GM23338 (cell line): ENCODE measurements at regions not wholly inside any gene's neighbourhood (a gene's known extent, or its start where the extent isn't known, plus 50 kb on each side); places are given as distances from the start of the nearest gene placed in this dataset.

Experiments used
- ATAC-seq: fragments of 200-7000 bp; cut with Tn5 transposase; 3 replicates; pipeline ENCODE4 v1.9.1; 2020
- DNase-seq: peaks from one replicate; pipeline ENCODE4 v3.0.0-alpha.2; 2015; ENCODE audit warnings: low spot score
- H2AFZ ChIP-seq: fragments of 200-600 bp; sonication (generic); 2 replicates; pipeline ENCODE4 v1.8.0; 2016; ENCODE audit warnings: antibody characterized with exemption, mild to moderate bottlenecking, moderate library complexity
- H3F3A ChIP-seq: fragments of 200-600 bp; sonication (generic); replicated peaks from 2 replicates; pipeline ENCODE4 v1.8.0; 2017; ENCODE audit warnings: antibody characterized with exemption, mixed run types, low read depth
- H3K27ac ChIP-seq: fragments of 200-600 bp; sonication (generic); 2 replicates; pipeline ENCODE4 v1.6.1; 2016; ENCODE audit warnings: low read depth
- H3K27me3 ChIP-seq: fragments of 200-600 bp; sonication (generic); 2 replicates; pipeline ENCODE4 v1.8.0; 2016; ENCODE audit warnings: mild to moderate bottlenecking, mixed run types, moderate library complexity; ENCODE audit not compliant: insufficient read depth
- H3K36me3 ChIP-seq: fragments of 200-600 bp; sonication (generic); 2 replicates; pipeline ENCODE4 v1.8.0; 2016; ENCODE audit warnings: mild to moderate bottlenecking; ENCODE audit not compliant: insufficient read depth
- H3K4me1 ChIP-seq: fragments of 200-600 bp; sonication (generic); 2 replicates; pipeline ENCODE4 v1.8.0; 2016; ENCODE audit warnings: mild to moderate bottlenecking, moderate library complexity; ENCODE audit not compliant: insufficient read depth
- H3K4me2 ChIP-seq: fragments of 200-600 bp; sonication (generic); 2 replicates; pipeline ENCODE4 v1.7.1; 2017; ENCODE audit warnings: mixed run types
- H3K4me3 ChIP-seq: fragments of 200-600 bp; sonication (generic); 2 replicates; pipeline ENCODE4 v1.6.1; 2016; ENCODE audit warnings: mixed run types
- H3K79me2 ChIP-seq: fragments of 200-600 bp; sonication (generic); replicated peaks from 2 replicates; pipeline ENCODE4 v1.8.0; 2017; ENCODE audit warnings: mild to moderate bottlenecking; ENCODE audit not compliant: insufficient read depth
- H3K9me2 ChIP-seq: fragments of 200-600 bp; sonication (generic); 2 replicates; pipeline ENCODE4 v1.8.0; 2017; ENCODE audit not compliant: insufficient read depth
- H4K20me1 ChIP-seq: fragments of 200-600 bp; sonication (generic); replicated peaks from 2 replicates; pipeline ENCODE4 v1.8.0; 2017; ENCODE audit warnings: mild to moderate bottlenecking; ENCODE audit not compliant: insufficient read depth
- H3K27ac Mint-ChIP-seq: 2 replicates; pipeline ENCODE4 v1.8.0; 2020; ENCODE audit warnings: inconsistent platforms, mild to moderate bottlenecking, moderate library complexity, mixed read lengths
- H3K27me3 Mint-ChIP-seq: 3 replicates; pipeline ENCODE4 v1.8.0; 2022; ENCODE audit warnings: low read depth, mild to moderate bottlenecking, moderate library complexity, mixed read lengths, inconsistent platforms; ENCODE audit not compliant: insufficient read depth, poor library complexity
- H3K36me3 Mint-ChIP-seq: 3 replicates; pipeline ENCODE4 v1.8.0; 2021; ENCODE audit warnings: low read depth, mild to moderate bottlenecking, inconsistent platforms, moderate library complexity, mixed read lengths
- H3K4me1 Mint-ChIP-seq: 3 replicates; pipeline ENCODE4 v1.8.0; 2020; ENCODE audit warnings: mild to moderate bottlenecking, inconsistent platforms, mixed read lengths
- H3K4me3 Mint-ChIP-seq: 3 replicates; pipeline ENCODE4 v1.8.0; 2021; ENCODE audit warnings: moderate library complexity, mild to moderate bottlenecking, inconsistent platforms, mixed read lengths
- H3K9me3 Mint-ChIP-seq: 3 replicates; pipeline ENCODE4 v1.8.0; 2020; ENCODE audit warnings: moderate library complexity, mild to moderate bottlenecking, inconsistent platforms, mixed read lengths
- CREB1 ChIP-seq: fragments of 250-450 bp; sonication (Bioruptor Pico); IDR thresholded peaks from 2 replicates; pipeline ENCODE4 v1.5.0; 2020; ENCODE audit warnings: low read depth, mild to moderate bottlenecking, moderate library complexity
- EZH2 ChIP-seq: fragments of 200-600 bp; sonication (generic); IDR thresholded peaks from one replicate; pipeline ENCODE4 v1.8.0; 2017; ENCODE audit warnings: antibody characterized with exemption, mild to moderate bottlenecking, low read depth; ENCODE audit not compliant: unreplicated experiment
- EZH2phosphoT487 ChIP-seq: fragments of 200-600 bp; sonication (generic); IDR thresholded peaks from one replicate; pipeline ENCODE4 v1.8.1; 2018; ENCODE audit warnings: antibody characterized with exemption; ENCODE audit not compliant: unreplicated experiment
- NANOG ChIP-seq: IDR thresholded peaks from 2 replicates; pipeline ENCODE4 v1.6.1; 2016; ENCODE audit warnings: antibody characterized with exemption, borderline replicate concordance
- POLR2AphosphoS5 ChIP-seq: IDR thresholded peaks from 2 replicates; pipeline ENCODE4 v1.6.1; 2016; ENCODE audit warnings: antibody characterized with exemption, low read depth
- ZNF114 ChIP-seq: fragments of 250-450 bp; sonication (Bioruptor Pico); IDR thresholded peaks from 2 replicates; pipeline ENCODE4 v1.5.0; 2020; ENCODE audit warnings: mild to moderate bottlenecking, moderate library complexity
- TF ChIP-seq, protein P1 (sequence below): fragments of 250-450 bp; sonication (Bioruptor Pico); IDR thresholded peaks from 2 replicates; pipeline ENCODE4 v1.5.0; 2020; ENCODE audit warnings: mild to moderate bottlenecking, moderate library complexity
- TF ChIP-seq, protein P2 (sequence below), 2 experiments: fragments of 200-600 bp in 1 of 2; sonication (generic) in 1 of 2; conservative IDR thresholded peaks; 2 replicates each; pipeline versions ENCODE4 v1.5.1 to v1.6.1; 2016 to 2017; ENCODE audit warnings: antibody characterized with exemption in 2 of 2, low read depth in 2 of 2, mild to moderate bottlenecking in 2 of 2, moderate library complexity in 1 of 2
- TF ChIP-seq, protein P3 (sequence below): IDR thresholded peaks from one replicate; pipeline ENCODE4 v1.6.1; 2018; ENCODE audit warnings: antibody characterized with exemption; ENCODE audit not compliant: unreplicated experiment

DNA sequence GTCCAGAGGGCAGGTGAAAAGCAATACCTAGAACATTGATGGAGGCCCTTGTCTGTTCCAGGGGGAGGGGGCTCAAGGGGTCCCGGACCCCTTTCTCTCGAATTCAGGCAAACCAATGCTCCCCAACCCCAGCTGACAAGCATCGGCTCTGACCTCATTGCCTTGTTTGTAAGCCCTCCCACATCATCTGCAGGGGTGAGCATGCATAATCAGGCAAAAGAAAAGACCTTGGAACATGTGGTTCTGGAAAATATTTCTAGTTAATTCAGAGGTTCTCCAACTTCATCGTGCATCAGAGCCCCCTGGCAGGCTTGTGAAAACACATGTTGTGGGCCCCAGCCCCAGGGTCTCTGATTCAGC, 231.3 kb downstream of the TOMM20 start (continued):
- TF ChIP-seq, protein P1, sequence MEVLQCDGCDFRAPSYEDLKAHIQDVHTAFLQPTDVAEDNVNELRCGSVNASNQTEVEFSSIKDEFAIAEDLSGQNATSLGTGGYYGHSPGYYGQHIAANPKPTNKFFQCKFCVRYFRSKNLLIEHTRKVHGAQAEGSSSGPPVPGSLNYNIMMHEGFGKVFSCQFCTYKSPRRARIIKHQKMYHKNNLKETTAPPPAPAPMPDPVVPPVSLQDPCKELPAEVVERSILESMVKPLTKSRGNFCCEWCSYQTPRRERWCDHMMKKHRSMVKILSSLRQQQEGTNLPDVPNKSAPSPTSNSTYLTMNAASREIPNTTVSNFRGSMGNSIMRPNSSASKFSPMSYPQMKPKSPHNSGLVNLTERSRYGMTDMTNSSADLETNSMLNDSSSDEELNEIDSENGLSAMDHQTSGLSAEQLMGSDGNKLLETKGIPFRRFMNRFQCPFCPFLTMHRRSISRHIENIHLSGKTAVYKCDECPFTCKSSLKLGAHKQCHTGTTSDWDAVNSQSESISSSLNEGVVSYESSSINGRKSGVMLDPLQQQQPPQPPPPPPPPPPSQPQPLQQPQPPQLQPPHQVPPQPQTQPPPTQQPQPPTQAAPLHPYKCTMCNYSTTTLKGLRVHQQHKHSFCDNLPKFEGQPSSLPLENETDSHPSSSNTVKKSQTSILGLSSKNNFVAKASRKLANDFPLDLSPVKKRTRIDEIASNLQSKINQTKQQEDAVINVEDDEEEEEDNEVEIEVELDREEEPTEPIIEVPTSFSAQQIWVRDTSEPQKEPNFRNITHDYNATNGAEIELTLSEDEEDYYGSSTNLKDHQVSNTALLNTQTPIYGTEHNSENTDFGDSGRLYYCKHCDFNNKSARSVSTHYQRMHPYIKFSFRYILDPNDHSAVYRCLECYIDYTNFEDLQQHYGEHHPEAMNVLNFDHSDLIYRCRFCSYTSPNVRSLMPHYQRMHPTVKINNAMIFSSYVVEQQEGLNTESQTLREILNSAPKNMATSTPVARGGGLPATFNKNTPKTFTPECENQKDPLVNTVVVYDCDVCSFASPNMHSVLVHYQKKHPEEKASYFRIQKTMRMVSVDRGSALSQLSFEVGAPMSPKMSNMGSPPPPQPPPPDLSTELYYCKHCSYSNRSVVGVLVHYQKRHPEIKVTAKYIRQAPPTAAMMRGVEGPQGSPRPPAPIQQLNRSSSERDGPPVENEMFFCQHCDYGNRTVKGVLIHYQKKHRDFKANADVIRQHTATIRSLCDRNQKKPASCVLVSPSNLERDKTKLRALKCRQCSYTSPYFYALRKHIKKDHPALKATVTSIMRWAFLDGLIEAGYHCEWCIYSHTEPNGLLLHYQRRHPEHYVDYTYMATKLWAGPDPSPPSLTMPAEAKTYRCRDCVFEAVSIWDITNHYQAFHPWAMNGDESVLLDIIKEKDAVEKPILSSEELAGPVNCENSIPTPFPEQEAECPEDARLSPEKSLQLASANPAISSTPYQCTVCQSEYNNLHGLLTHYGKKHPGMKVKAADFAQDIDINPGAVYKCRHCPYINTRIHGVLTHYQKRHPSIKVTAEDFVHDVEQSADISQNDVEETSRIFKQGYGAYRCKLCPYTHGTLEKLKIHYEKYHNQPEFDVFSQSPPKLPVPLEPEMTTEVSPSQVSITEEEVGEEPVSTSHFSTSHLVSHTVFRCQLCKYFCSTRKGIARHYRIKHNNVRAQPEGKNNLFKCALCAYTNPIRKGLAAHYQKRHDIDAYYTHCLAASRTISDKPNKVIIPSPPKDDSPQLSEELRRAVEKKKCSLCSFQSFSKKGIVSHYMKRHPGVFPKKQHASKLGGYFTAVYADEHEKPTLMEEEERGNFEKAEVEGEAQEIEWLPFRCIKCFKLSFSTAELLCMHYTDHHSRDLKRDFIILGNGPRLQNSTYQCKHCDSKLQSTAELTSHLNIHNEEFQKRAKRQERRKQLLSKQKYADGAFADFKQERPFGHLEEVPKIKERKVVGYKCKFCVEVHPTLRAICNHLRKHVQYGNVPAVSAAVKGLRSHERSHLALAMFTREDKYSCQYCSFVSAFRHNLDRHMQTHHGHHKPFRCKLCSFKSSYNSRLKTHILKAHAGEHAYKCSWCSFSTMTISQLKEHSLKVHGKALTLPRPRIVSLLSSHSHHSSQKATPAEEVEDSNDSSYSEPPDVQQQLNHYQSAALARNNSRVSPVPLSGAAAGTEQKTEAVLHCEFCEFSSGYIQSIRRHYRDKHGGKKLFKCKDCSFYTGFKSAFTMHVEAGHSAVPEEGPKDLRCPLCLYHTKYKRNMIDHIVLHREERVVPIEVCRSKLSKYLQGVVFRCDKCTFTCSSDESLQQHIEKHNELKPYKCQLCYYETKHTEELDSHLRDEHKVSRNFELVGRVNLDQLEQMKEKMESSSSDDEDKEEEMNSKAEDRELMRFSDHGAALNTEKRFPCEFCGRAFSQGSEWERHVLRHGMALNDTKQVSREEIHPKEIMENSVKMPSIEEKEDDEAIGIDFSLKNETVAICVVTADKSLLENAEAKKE (CRISPR knock-in tag) = no peak
- TF ChIP-seq ZNF114 (CRISPR knock-in tag) = no peak
- TF ChIP-seq, protein P2, sequence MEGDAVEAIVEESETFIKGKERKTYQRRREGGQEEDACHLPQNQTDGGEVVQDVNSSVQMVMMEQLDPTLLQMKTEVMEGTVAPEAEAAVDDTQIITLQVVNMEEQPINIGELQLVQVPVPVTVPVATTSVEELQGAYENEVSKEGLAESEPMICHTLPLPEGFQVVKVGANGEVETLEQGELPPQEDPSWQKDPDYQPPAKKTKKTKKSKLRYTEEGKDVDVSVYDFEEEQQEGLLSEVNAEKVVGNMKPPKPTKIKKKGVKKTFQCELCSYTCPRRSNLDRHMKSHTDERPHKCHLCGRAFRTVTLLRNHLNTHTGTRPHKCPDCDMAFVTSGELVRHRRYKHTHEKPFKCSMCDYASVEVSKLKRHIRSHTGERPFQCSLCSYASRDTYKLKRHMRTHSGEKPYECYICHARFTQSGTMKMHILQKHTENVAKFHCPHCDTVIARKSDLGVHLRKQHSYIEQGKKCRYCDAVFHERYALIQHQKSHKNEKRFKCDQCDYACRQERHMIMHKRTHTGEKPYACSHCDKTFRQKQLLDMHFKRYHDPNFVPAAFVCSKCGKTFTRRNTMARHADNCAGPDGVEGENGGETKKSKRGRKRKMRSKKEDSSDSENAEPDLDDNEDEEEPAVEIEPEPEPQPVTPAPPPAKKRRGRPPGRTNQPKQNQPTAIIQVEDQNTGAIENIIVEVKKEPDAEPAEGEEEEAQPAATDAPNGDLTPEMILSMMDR (conservative IDR thresholded peaks at IDR 0.05; ENCODE audit: low read depth in 2 of 2) = no peak
- TF ChIP-seq NANOG = no peak
- TF ChIP-seq EZH2phosphoT487 = no peak
- no peak for TF ChIP-seq CREB1 (CRISPR knock-in tag)
- TF ChIP-seq POLR2AphosphoS5 = no peak

- no peaks in the 10 kb centered on the region for H3K27me3 ChIP-seq
- no peak overlapping the region for H3K4me3 Mint-ChIP-seq
- no peaks in the 10 kb centered on the region for H4K20me1 ChIP-seq
- H3K27ac ChIP-seq = no peak overlapping the region
- no peaks in the 10 kb centered on the region for H3K36me3 ChIP-seq
- DNase-seq (no peak), ATAC-seq (no peak)
- peaks cover 20% of the 10 kb centered on the region for H3K4me1 Mint-ChIP-seq
- H3K4me1 ChIP-seq = no peaks in the 10 kb centered on the region
- H3K4me2 ChIP-seq = no peak overlapping the region
- H2AFZ ChIP-seq = no peak overlapping the region
- H3K27me3 Mint-ChIP-seq = no peaks in the 10 kb centered on the region
- H3K79me2 ChIP-seq = no peaks in the 10 kb centered on the region
- no peaks in the 10 kb centered on the region for H3K9me3 Mint-ChIP-seq
- no peaks in the 10 kb centered on the region for H3K36me3 Mint-ChIP-seq
- no peaks in the 10 kb centered on the region for H3K9me2 ChIP-seq
- no peak overlapping the region for H3K27ac Mint-ChIP-seq
- no peaks in the 10 kb centered on the region for H3F3A ChIP-seq
- no peak overlapping the region for H3K4me3 ChIP-seq
- TF ChIP-seq, protein P3, sequence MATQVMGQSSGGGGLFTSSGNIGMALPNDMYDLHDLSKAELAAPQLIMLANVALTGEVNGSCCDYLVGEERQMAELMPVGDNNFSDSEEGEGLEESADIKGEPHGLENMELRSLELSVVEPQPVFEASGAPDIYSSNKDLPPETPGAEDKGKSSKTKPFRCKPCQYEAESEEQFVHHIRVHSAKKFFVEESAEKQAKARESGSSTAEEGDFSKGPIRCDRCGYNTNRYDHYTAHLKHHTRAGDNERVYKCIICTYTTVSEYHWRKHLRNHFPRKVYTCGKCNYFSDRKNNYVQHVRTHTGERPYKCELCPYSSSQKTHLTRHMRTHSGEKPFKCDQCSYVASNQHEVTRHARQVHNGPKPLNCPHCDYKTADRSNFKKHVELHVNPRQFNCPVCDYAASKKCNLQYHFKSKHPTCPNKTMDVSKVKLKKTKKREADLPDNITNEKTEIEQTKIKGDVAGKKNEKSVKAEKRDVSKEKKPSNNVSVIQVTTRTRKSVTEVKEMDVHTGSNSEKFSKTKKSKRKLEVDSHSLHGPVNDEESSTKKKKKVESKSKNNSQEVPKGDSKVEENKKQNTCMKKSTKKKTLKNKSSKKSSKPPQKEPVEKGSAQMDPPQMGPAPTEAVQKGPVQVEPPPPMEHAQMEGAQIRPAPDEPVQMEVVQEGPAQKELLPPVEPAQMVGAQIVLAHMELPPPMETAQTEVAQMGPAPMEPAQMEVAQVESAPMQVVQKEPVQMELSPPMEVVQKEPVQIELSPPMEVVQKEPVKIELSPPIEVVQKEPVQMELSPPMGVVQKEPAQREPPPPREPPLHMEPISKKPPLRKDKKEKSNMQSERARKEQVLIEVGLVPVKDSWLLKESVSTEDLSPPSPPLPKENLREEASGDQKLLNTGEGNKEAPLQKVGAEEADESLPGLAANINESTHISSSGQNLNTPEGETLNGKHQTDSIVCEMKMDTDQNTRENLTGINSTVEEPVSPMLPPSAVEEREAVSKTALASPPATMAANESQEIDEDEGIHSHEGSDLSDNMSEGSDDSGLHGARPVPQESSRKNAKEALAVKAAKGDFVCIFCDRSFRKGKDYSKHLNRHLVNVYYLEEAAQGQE = no peak
- TF ChIP-seq, protein P2 (conservative IDR thresholded peaks at IDR 0.05; ENCODE audit: low read depth in 2 of 2) = no peak
- TF ChIP-seq EZH2 (no peak), POLR2AphosphoS5 (no peak)
Observed at GRCh38 chr1:234896477-234897389, 231.9 kb downstream of the TOMM20 start.
